Thymus (tissue), 11 donors: ENCODE measurements at regions not wholly inside any gene's neighbourhood (a gene's known extent, or its start where the extent isn't known, plus 50 kb on each side); places are given as distances from the start of the nearest gene placed in this dataset.

Experiments
- DNase-seq, 9 donors: peaks; one replicate each; pipeline ENCODE4 v3.0.0-alpha.2; 2013; ENCODE audit warnings: low spot score in 9 of 9, low read depth in 6 of 9, missing footprints in 1 of 9
- H3K27ac ChIP-seq, 2 donors: one replicate each; pipeline ENCODE4 v1.5.1; 2013; ENCODE audit warnings: control low read depth in 1 of 2, low read depth in 1 of 2, low read length in 1 of 2, mild to moderate bottlenecking in 1 of 2, moderate library complexity in 1 of 2
- H3K27me3 ChIP-seq, 2 donors: one replicate each; pipeline ENCODE4 v1.5.1; 2013; ENCODE audit warnings: low read length in 1 of 2; ENCODE audit not compliant: control insufficient read depth in 2 of 2, insufficient read depth in 1 of 2
- H3K36me3 ChIP-seq, 2 donors: one replicate each; pipeline ENCODE4 v1.5.1; 2013; ENCODE audit warnings: low read length in 1 of 2, mild to moderate bottlenecking in 1 of 2, moderate library complexity in 1 of 2; ENCODE audit not compliant: control insufficient read depth in 2 of 2, insufficient read depth in 2 of 2
- H3K4me1 ChIP-seq, 2 donors: one replicate each; pipeline ENCODE4 v1.5.1; 2013; ENCODE audit warnings: low read length in 2 of 2; ENCODE audit not compliant: control insufficient read depth in 2 of 2, insufficient read depth in 2 of 2
- H3K4me3 ChIP-seq, 2 donors: one replicate each; pipeline ENCODE4 v1.5.1; 2013; ENCODE audit warnings: low read length in 2 of 2, control low read depth in 1 of 2, mild to moderate bottlenecking in 1 of 2
- H3K9me3 ChIP-seq, 2 donors: one replicate each; pipeline ENCODE4 v1.5.1; 2013; ENCODE audit warnings: low read length in 1 of 2, mild to moderate bottlenecking in 1 of 2; ENCODE audit not compliant: control insufficient read depth in 2 of 2, insufficient read depth in 1 of 2
- WGBS: extraction: QIAGEN DNeasy Blood & Tissue Kit; methylation state at CpG from one replicate; pipeline ENCODE4 v1.1.7; 2013; 5-methylcytosine and 5-hydroxymethylcytosine counted together
- donor health status: healthy.

DNA sequence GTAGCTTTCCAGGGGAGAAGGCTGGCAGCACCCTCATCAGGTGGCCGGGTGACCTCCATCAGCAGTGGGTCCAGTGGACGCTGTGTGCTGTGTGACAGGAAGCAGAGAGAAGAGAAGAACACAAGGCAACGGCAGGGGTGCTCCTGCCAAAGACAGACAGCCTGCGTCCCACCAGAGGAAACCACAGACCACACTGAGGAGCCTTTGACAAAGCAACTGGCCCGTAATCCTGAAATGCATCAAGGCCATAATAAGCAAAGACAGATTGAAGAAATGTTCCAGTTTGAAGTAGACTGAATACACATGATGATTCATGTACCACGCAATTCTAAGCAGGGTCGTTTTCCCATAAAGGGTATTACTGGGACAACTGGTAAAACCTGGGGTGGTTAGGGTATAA is 172.4 kb downstream of the FBXO15 start:
- no peak overlapping the region for H3K4me3 ChIP-seq
- 4% methylated on average over 7 of the region's 7 CpGs for WGBS
- H3K36me3 ChIP-seq = no peaks in the 10 kb centered on the region
- H3K4me1 ChIP-seq = peaks cover 5% of the 10 kb centered on the region in 2 donors
- H3K27ac ChIP-seq = no peak overlapping the region
- H3K27me3 ChIP-seq = no peaks in the 10 kb centered on the region
- H3K9me3 ChIP-seq = no peaks in the 10 kb centered on the region
- peak in 3 of 9 donors; percentile 12 to 45 (median 22) for DNase-seq

DNA sequence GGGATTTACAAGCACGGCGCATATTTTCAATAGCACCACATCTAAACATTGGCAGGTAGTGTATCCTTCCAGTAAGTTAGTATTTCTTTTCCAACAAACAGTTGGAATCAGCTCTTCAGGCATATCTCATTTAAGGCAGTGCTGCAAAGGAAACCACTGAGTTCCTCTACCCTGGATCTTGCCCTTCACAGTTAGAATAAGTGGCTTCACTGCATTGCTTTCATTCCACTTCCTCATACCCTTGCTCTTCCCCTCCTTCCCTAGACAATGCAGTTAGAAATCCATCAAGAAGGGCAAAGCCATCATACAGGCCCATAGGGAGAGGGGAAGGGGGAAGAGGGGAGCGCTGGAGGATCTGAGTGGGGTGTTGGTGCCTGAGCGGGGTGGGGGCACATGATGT is 173.7 kb downstream of the FBXO15 start:
- Histone ChIP-seq H3K4me3 (no peak overlapping the region), H3K27ac (no peak overlapping the region), H3K4me1 (peaks cover 5% of the 10 kb centered on the region in 2 donors), H3K9me3 (no peaks in the 10 kb centered on the region), H3K36me3 (no peaks in the 10 kb centered on the region), H3K27me3 (no peaks in the 10 kb centered on the region)
- WGBS = 98% methylated on average over 4 of the region's 4 CpGs
- no peak for DNase-seq

DNA sequence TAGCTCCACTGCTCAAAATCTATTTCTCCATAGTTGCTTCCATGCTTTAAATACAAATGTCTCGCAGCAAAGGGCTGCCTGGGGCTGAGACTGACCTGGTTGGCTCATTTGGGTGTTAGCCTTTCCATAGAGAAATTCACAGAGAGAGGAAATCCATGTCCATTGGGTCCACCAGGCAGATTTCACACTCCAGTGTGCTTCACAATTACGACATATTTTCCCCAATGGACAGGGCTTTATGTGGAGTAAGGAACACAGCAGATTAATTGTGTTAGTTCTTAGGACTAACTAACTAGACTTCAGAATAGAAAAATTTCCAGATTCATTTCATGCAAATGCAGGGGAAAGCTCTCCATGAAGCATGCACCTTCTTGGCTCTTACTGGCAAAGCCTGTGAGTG is 180.7 kb downstream of the FBXO15 start:
- Histone ChIP-seq H3K27me3 (no peaks in the 10 kb centered on the region), H3K36me3 (no peaks in the 10 kb centered on the region), H3K27ac (no peak overlapping the region), H3K4me3 (no peak overlapping the region), H3K9me3 (peaks cover 0 to 5% of the 10 kb centered on the region in 2 donors), H3K4me1 (no peaks in the 10 kb centered on the region)
- DNase-seq = no peak
- 91% methylated on average over 2 of the region's 2 CpGs for WGBS

DNA sequence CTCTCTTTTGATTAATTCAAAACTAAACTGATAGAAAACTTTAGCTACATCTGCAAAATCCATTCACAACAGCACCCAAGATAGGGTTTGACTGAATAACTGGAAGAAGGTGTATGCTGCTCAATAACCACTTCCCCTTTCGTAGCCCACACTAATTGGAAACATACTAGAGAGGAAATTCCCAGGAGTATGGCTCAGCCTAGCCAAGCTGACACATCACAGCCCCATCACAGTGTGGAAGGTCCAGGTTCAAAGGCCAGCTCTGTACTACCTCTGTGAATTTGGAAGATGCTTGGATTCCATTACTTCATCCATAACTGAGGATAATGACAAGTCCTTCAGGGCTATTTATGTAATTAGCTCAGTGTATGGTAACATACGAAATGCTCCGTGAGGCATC is 185.4 kb downstream of the FBXO15 start:
- Histone ChIP-seq H3K27me3 (no peaks in the 10 kb centered on the region), H3K9me3 (peaks cover 0 to 5% of the 10 kb centered on the region in 2 donors), H3K4me1 (no peaks in the 10 kb centered on the region), H3K36me3 (no peaks in the 10 kb centered on the region), H3K27ac (no peak overlapping the region), H3K4me3 (no peak overlapping the region)
- WGBS = 71% methylated on average over 3 of the region's 3 CpGs
- DNase-seq = no peak

DNA sequence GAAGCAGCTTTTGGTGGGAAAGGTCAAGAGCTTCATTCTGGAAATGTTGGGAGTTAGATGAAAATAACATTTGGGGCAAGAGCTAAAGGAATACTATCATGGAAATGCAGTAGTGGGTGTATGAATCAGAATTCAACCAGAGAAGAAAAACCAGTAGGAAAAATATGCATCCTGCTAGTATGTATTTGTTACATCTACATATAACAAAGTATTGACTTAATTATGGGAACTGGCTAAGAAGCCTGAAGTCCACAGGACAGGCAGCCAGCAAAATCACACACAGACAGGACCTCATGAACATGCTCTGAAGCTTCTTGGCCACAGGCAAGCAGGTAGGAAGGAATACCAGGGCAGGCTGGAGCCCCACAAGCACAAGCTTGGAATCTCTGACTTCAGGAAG is 185.8 kb downstream of the FBXO15 start:
- Histone ChIP-seq H3K9me3 (peaks cover 0 to 5% of the 10 kb centered on the region in 2 donors), H3K4me1 (no peaks in the 10 kb centered on the region), H3K27ac (no peak overlapping the region), H3K36me3 (no peaks in the 10 kb centered on the region), H3K4me3 (no peak overlapping the region), H3K27me3 (no peaks in the 10 kb centered on the region)
- DNase-seq = no peak

- Histone ChIP-seq H3K27ac (no peak overlapping the region), H3K9me3 (peaks cover 0 to 3% of the 10 kb centered on the region in 2 donors), H3K4me1 (peaks cover 0 to 1% of the 10 kb centered on the region in 2 donors), H3K36me3 (no peaks in the 10 kb centered on the region), H3K4me3 (no peak overlapping the region), H3K27me3 (no peaks in the 10 kb centered on the region)
- 78% methylated on average over 5 of the region's 5 CpGs for WGBS
- no peak for DNase-seq
These were observed 188.3 kb downstream of the FBXO15 start for GRCh38 chr18:73959352-73959751.

DNA sequence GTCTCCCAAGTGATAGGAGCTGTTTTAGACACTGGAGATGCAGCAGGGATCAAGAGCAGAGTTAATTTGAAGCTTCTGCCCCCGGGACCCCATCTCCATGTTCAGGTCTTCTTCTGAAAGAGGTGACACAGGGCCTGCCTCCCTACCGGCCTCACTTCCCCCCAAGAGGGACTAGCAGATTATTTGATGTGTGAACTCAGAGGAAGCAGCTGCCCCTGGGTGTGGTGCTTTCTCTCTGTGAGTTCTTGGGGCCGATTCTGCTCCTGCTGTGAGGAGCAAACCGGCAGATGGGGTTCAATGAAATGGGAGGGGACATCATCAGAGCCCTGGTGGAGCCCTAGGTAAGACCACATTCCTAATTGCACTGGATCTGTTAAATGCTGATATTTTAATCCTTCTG is 193.4 kb downstream of the FBXO15 start:
- Histone ChIP-seq H3K36me3 (no peaks in the 10 kb centered on the region), H3K4me3 (no peak overlapping the region), H3K4me1 (peaks cover 0 to 14% of the 10 kb centered on the region in 2 donors), H3K9me3 (no peaks in the 10 kb centered on the region), H3K27ac (no peak overlapping the region), H3K27me3 (no peaks in the 10 kb centered on the region)
- peak in 3 of 9 donors; percentile 6 to 40 (median 16) for DNase-seq
- 18% methylated on average over 4 of the region's 4 CpGs for WGBS

DNA sequence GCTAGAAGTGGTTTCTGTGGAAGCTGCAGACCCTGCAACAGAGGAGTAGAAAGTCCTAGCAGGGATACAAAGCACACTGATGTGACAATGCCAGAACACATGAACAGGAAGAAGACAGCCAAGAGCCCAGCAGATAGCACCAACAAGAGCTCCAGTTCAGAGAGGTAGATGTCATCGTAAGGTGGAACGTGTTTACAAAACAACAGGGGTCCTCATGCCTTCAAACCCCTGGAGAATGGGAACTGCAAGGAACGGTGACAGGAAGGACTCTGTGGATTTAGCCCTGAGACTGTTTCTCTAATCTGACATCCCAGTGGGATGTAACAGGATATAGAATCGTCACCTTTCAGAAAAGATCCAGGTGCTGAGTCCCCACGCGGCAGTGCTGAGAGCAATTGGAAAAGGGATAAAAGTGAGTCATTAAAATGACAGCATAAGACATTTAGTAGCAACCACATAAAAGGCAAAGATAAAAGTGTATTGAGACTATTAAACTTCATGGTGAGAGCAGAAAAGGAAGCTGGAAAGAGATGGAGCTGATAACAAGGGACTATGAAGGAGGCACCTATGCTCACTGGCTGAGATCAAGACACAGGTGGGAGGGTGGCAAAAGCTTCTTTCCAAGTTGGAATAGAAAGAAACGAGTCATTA is 195.2 kb downstream of the FBXO15 start:
- no peaks in the 10 kb centered on the region for H3K36me3 ChIP-seq
- 32% methylated on average over 7 of the region's 7 CpGs for WGBS
- DNase-seq = peak in 1 of 9 donors; percentile 24

DNA sequence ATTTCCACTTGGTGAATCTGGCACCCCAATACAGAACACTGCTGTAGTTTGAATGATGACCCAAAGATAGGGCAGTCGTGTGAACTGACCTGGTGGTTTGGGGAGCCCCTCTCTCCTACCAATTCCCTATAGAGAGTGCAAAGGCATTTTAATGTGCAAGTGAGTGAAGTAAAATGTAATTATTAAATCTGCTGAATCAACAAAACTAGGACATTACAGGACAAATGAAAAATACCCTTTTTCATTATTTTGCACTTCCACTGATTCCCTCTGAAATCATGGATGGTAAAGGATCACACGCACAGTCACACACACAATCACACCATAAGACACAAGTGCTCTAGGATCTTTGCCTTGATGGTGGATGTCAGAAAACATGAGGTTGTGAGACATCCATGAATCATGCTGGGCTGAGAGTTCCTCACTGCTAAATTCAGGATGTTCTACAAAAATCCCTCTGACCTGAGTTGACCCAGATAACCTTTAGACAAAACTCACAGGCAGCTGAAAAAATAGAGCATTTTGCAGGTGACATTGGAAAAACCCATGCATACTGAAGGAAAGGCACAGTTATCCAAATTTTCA is 197.4 kb downstream of the FBXO15 start:
- Histone ChIP-seq H3K9me3 (no peaks in the 10 kb centered on the region), H3K4me3 (no peak overlapping the region), H3K27me3 (no peaks in the 10 kb centered on the region), H3K36me3 (no peaks in the 10 kb centered on the region), H3K4me1 (peaks cover 0 to 14% of the 10 kb centered on the region in 2 donors), H3K27ac (no peak overlapping the region)
- no peak for DNase-seq
- 98% methylated on average over 2 of the region's 2 CpGs for WGBS

More for the DNA sequence above, 195.2 kb downstream of the FBXO15 start:
- Histone ChIP-seq H3K4me1 (peaks cover 0 to 14% of the 10 kb centered on the region in 2 donors), H3K9me3 (no peaks in the 10 kb centered on the region), H3K27me3 (no peaks in the 10 kb centered on the region), H3K27ac (no peak overlapping the region), H3K4me3 (no peak overlapping the region)
